Motor neuron (in vitro differentiated cells): ENCODE measurements at regions not wholly inside any gene's neighbourhood (a gene's known extent, or its start where the extent isn't known, plus 50 kb on each side); places are given as distances from the start of the nearest gene placed in this dataset.
A peak's percentile ranks its signal among the peaks of the same experiment; 100 is the strongest.

ENCODE experiments used
- ATAC-seq, 8 experiments: fragments of 200-7000 bp; cut with Tn5 transposase; replicated peaks in 6 of 8; 2 replicates each; pipeline ENCODE4 v1.8.0; 2021; ENCODE audit warnings: mild to moderate bottlenecking in 8 of 8, moderate library complexity in 8 of 8
- H3K27ac ChIP-seq, 2 donors: fragments of 250-450 bp; sonication (Bioruptor Pico); 2 replicates each; pipeline ENCODE4 v1.9.0; 2021; ENCODE audit warnings: antibody characterized with exemption in 2 of 2, mild to moderate bottlenecking in 2 of 2, moderate library complexity in 1 of 2
- H3K4me1 ChIP-seq, 2 donors: fragments of 250-450 bp; sonication (Bioruptor Pico); replicated peaks in 1 of 2; 2 replicates each; pipeline ENCODE4 v1.6.1; 2021; ENCODE audit warnings: antibody characterized with exemption in 2 of 2, mild to moderate bottlenecking in 2 of 2, moderate library complexity in 1 of 2
- H3K4me3 ChIP-seq, 5 donors: fragments of 250-450 bp; sonication (Bioruptor Pico); 2 replicates each; pipeline ENCODE4 v1.9.0; 2021; ENCODE audit warnings: antibody characterized with exemption in 5 of 5, mild to moderate bottlenecking in 5 of 5, moderate library complexity in 4 of 5
- WGBS, 10 experiments: fragments of 450-650 bp; shearing (Covaris generic); methylation state at CpG; one replicate each; pipeline ENCODE4 v1.0.0; 2022; 5-methylcytosine and 5-hydroxymethylcytosine counted together
- in situ Hi-C, 9 experiments: fragments of 400-800 bp; cut with MboI; loops; one replicate each; pipeline ENCODE4 v1.15.0; 2021; ENCODE audit warnings: low sequenced_read_pairs in 9 of 9, low pct_unique_long_range_greater_than_20kb in 2 of 9; ENCODE audit not compliant: unreplicated experiment in 9 of 9

GRCh38 chr21:39097981-39098380 is 85.3 kb downstream of the PSMG1 start:
- H3K27ac ChIP-seq, result no peak overlapping the region
- 31 to 89% (median 43%) methylated on average over 1 to 5 of the region's 9 CpGs; no CpG with 5 or more reads in 4 of the 10 experiments for WGBS, 10 experiments
- peaks cover 6 to 13% of the 10 kb centered on the region in 2 donors for H3K4me1 ChIP-seq
- in situ Hi-C loops, result no loop called here
- ATAC-seq, result peak in 5 of 8 experiments; percentile 35 to 69 (median 53)
- no peak overlapping the region for H3K4me3 ChIP-seq

GRCh38 chr21:39097335-39097861 is 85.9 kb downstream of the PSMG1 start:
- Histone ChIP-seq H3K4me1 (peaks cover 6 to 13% of the 10 kb centered on the region in 2 donors), H3K4me3 (no peak overlapping the region), H3K27ac (no peak overlapping the region)
- in situ Hi-C loops, result no loop called here
- ATAC-seq, result peak in 5 of 8 experiments; percentile 9 to 49 (median 19)
- WGBS, 10 experiments, result 60 to 100% (median 91%) methylated on average over 2 to 10 of the region's 13 CpGs; no CpG with 5 or more reads in 2 of the 10 experiments

GRCh38 chr21:39096754-39097153 is 86.5 kb downstream of the PSMG1 start:
- H3K4me3 ChIP-seq, result no peak overlapping the region
- WGBS, 10 experiments, result 60 to 94% (median 80%) methylated on average over 1 to 8 of the region's 8 CpGs; no CpG with 5 or more reads in 5 of the 10 experiments
- H3K4me1 ChIP-seq, result peaks cover 6 to 13% of the 10 kb centered on the region in 2 donors
- H3K27ac ChIP-seq, result no peak overlapping the region
- in situ Hi-C loops, result no loop called here
- ATAC-seq, result no peak

- in situ Hi-C loops, result no loop called here
- ATAC-seq, result peak in 2 of 8 experiments; percentile 8 to 15
- 83 to 100% (median 93%) methylated on average over 1 to 7 of the region's 7 CpGs; no CpG with 5 or more reads in 3 of the 10 experiments for WGBS, 10 experiments
- Histone ChIP-seq H3K4me1 (peaks cover 6 to 13% of the 10 kb centered on the region in 2 donors), H3K4me3 (no peak overlapping the region), H3K27ac (no peak overlapping the region)
These were observed 87.6 kb downstream of the PSMG1 start for GRCh38 chr21:39095681-39096080.

GRCh38 chr21:39094847-39095579 is 88.2 kb downstream of the PSMG1 start:
- Histone ChIP-seq H3K27ac (no peak overlapping the region), H3K4me3 (no peak overlapping the region), H3K4me1 (peaks cover 6 to 13% of the 10 kb centered on the region in 2 donors)
- peak in 5 of 8 experiments; percentile 32 to 99 (median 96) for ATAC-seq
- 54 to 100% (median 92%) methylated on average over 1 to 11 of the region's 11 CpGs for WGBS, 10 experiments
- in situ Hi-C loops, result no loop called here

- no peak for ATAC-seq
- in situ Hi-C loops, result no loop called here
- H3K4me1 ChIP-seq, result peaks cover 6 to 13% of the 10 kb centered on the region in 2 donors
- no peak overlapping the region for H3K27ac ChIP-seq
- 70 to 100% (median 83%) methylated on average over 1 to 10 of the region's 11 CpGs; no CpG with 5 or more reads in 3 of the 10 experiments for WGBS, 10 experiments
- no peak overlapping the region for H3K4me3 ChIP-seq
These were observed 89.0 kb downstream of the PSMG1 start for GRCh38 chr21:39094087-39094780.

GRCh38 chr21:39093526-39093925 is 89.7 kb downstream of the PSMG1 start:
- H3K4me3 ChIP-seq, result no peak overlapping the region
- H3K4me1 ChIP-seq, result peaks cover 6 to 13% of the 10 kb centered on the region in 2 donors
- in situ Hi-C loops, result no loop called here
- H3K27ac ChIP-seq, result no peak overlapping the region
- WGBS, 10 experiments, result 74 to 100% (median 91%) methylated on average over 1 to 9 of the region's 17 CpGs; no CpG with 5 or more reads in 4 of the 10 experiments
- ATAC-seq, result no peak

GRCh38 chr21:39088831-39089380 is 94.3 kb downstream of the PSMG1 start:
- 23 to 100% (median 79%) methylated on average over 2 to 8 of the region's 9 CpGs; no CpG with 5 or more reads in 3 of the 10 experiments for WGBS, 10 experiments
- Histone ChIP-seq H3K4me3 (no peak overlapping the region), H3K27ac (no peak overlapping the region), H3K4me1 (no peaks in the 10 kb centered on the region)
- peak in 6 of 8 experiments; percentile 39 to 98 (median 80) for ATAC-seq
- in situ Hi-C loops, result no loop called here

- Histone ChIP-seq H3K4me1 (no peaks in the 10 kb centered on the region), H3K27ac (no peak overlapping the region), H3K4me3 (no peak overlapping the region)
- in situ Hi-C loops, result no loop called here
- ATAC-seq, result no peak
- WGBS, 10 experiments, result 70 to 100% (median 83%) methylated on average over 1 to 6 of the region's 6 CpGs; no CpG with 5 or more reads in 5 of the 10 experiments
These were observed 95.2 kb downstream of the PSMG1 start for GRCh38 chr21:39088031-39088370.

- Histone ChIP-seq H3K4me1 (no peaks in the 10 kb centered on the region), H3K4me3 (no peak overlapping the region), H3K27ac (no peak overlapping the region)
- in situ Hi-C loops, result no loop called here
- 64 to 100% (median 80%) methylated on average over 1 to 22 of the region's 27 CpGs; no CpG with 5 or more reads in 3 of the 10 experiments for WGBS, 10 experiments
- peak in 1 of 8 experiments; percentile 30 for ATAC-seq
These were observed 95.8 kb downstream of the PSMG1 start for GRCh38 chr21:39087238-39088030.

GRCh38 chr21:39086547-39086946 is 96.7 kb downstream of the PSMG1 start:
- Histone ChIP-seq H3K4me1 (no peaks in the 10 kb centered on the region), H3K4me3 (no peak overlapping the region), H3K27ac (no peak overlapping the region)
- ATAC-seq, result no peak
- in situ Hi-C loops, result no loop called here
- 64 to 100% (median 93%) methylated on average over 1 to 8 of the region's 8 CpGs; no CpG with 5 or more reads in 1 of the 10 experiments for WGBS, 10 experiments

GRCh38 chr21:39085843-39086405 is 97.3 kb downstream of the PSMG1 start:
- H3K27ac ChIP-seq, result no peak overlapping the region
- 80 to 100% (median 100%) methylated on average over 1 to 4 of the region's 6 CpGs; no CpG with 5 or more reads in 1 of the 10 experiments for WGBS, 10 experiments
- H3K4me3 ChIP-seq, result no peak overlapping the region
- peaks cover 1 to 4% of the 10 kb centered on the region in 2 donors for H3K4me1 ChIP-seq
- ATAC-seq, result no peak
- in situ Hi-C loops, result no loop called here
